ENCODE measurements at regions not wholly inside any gene's neighbourhood (a gene's known extent, or its start where the extent isn't known, plus 50 kb on each side); places are given as distances from the start of the nearest gene placed in this dataset.

DNA sequence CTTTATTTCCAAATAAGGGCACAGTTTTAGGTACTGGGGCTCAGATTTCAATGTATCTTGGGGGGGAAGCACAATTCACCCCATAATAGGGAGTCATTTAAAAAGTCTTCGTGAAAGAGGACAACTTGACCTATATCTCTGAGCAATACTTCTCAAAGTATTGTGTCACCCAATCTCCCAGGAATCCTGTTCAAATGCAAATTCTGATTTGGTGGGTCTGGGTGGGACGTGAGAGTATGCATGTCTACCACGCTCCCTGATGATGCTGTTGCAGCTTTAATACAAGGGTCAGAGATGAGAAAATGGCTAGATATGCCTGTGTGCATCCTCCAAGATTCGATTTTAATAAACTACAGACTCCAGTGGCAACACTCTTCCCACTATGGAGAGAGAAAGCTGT, 514.8 kb downstream of the BCOR start:
- DNase-seq (ENCODE audit: low spot score) (no peak), ATAC-seq (ENCODE audit: low FRiP score) (no peak)
- TF ChIP-seq, protein P1, sequence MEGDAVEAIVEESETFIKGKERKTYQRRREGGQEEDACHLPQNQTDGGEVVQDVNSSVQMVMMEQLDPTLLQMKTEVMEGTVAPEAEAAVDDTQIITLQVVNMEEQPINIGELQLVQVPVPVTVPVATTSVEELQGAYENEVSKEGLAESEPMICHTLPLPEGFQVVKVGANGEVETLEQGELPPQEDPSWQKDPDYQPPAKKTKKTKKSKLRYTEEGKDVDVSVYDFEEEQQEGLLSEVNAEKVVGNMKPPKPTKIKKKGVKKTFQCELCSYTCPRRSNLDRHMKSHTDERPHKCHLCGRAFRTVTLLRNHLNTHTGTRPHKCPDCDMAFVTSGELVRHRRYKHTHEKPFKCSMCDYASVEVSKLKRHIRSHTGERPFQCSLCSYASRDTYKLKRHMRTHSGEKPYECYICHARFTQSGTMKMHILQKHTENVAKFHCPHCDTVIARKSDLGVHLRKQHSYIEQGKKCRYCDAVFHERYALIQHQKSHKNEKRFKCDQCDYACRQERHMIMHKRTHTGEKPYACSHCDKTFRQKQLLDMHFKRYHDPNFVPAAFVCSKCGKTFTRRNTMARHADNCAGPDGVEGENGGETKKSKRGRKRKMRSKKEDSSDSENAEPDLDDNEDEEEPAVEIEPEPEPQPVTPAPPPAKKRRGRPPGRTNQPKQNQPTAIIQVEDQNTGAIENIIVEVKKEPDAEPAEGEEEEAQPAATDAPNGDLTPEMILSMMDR (IDR thresholded peaks at IDR 0.05), result no peak

DNA sequence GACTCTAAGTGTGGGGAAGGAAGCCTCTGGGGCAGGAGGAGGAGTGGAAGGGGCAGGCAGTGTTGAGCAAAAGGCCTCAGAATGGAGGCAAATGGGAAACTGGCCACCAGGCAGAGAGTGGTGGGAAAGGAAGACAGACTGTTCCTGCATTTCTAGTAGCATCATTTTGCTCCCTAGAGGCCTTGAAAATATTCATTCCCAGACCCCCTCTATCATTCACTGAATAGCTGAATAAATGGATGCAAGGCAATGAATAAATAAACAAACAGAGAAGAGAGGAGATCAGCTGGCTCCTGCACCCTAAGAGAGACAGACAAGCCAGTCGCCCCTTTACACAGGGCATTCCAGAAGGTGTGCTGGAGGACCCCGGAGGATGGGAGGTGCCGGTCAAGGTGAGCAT, 511.9 kb downstream of the BCOR start:
- TF ChIP-seq, protein P1 (IDR thresholded peaks at IDR 0.05), result no peak
- ATAC-seq (ENCODE audit: low FRiP score) (no peak), DNase-seq (ENCODE audit: low spot score) (no peak)

DNA sequence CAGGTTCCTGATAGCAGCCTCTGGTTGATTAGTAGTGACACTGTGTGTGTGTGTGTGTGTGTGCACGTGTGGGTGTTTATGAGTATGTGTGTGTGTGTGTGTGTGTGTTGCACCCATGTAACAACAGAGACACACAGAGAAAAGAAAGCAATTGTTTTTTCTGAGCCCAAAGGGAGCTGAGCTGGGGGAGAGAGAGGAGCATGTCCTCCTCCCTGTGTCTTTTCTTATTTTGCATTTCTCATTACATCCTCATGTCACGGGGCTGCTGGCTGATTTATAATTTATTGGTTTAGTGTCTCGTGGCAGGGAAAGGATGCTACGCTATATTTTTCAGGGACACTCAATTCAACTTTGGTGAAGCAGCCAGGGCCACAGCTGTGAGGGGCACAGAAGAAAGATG, 511.4 kb downstream of the BCOR start:
- DNase-seq (ENCODE audit: low spot score), result no peak
- no peak for ATAC-seq (ENCODE audit: low FRiP score)
- TF ChIP-seq, protein P1 (IDR thresholded peaks at IDR 0.05), result no peak

DNA sequence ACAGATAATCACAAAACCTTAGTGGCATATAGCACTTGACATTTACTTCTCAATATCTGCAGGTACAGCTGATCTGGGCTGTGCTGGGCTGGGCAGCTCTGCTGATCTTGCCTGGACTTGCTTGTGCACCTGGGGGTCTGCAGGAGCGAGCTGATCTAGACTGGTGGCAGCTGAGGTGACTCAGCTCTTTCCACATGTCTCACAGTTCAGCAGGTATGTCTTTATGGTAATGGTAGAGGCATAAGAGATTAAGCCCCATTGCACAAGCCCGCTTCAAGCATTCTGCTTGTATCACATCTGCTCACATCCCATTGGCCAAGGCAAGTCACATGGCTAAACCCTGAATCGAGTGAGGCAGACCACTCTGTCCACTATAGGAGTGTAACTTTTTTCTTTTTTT, 506.7 kb downstream of the BCOR start:
- ATAC-seq (ENCODE audit: low FRiP score) (no peak), DNase-seq (ENCODE audit: low spot score) (no peak)
- TF ChIP-seq, protein P1 (IDR thresholded peaks at IDR 0.05), result no peak

DNA sequence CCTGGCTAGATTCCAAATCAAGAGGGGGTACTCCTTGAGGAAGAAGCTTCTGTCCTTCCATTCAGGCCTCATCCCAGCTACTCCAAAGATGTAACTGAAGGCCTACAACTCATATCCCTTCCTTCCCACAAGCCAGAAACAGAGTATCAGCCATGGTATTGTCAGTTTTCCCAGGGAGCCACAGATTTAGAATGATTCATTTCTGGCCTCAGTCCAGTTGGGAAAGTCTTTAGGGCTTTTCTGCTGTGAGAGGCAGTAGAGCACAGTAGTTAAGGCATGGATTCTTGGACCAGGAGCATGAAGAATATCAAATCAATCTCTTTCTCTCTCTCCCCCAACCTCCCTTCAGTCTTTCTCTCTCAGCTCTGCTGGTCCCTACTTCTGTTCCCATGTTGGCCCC, 505.0 kb downstream of the BCOR start:
- TF ChIP-seq, protein P1 (IDR thresholded peaks at IDR 0.05), result no peak
- ATAC-seq (ENCODE audit: low FRiP score) (no peak), DNase-seq (ENCODE audit: low spot score) (no peak)

DNA sequence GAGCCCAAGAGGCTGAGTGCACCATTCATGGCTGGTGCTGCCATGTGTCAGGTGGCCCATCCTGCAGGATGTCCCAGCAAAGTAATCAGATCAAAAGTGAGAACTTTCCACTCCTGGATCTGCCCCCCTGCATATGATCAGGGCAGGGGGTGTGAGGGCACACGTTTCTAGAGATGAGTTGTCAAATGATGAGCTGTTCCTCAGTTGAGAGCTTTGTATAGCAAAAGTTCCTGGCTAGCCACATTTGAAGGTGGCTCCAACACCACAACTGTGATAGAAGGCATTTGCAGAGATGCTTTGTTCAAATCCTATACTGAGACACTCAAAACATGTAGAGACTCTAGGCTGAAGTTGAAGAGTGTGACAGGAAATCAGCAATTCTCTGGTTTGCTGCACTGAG, 501.8 kb downstream of the BCOR start:
- TF ChIP-seq, protein P1 (IDR thresholded peaks at IDR 0.05), result no peak
- no peak for DNase-seq (ENCODE audit: low spot score)
- ATAC-seq (ENCODE audit: low FRiP score), result no peak

DNA sequence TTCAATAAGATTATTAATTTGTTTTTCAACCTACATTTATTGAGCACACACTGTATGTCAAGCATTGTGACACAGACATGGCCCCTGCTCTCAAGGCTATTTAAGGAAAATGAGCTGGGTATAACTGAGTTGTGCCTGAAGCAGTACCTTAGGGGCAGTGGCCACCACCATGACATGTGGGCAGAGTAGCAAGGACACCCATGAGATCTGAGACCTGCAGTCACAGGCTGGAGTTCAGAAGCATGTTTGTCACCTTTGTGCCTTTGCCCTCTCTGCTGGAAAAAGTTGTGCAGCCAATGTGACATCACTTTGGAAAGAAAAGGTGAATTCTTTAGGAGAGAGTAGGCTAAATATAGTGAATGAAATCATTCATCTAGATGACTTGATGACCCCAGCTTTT, 501.3 kb downstream of the BCOR start:
- DNase-seq (ENCODE audit: low spot score), result no peak
- no peak for ATAC-seq (ENCODE audit: low FRiP score)
- TF ChIP-seq, protein P1 (IDR thresholded peaks at IDR 0.05), result no peak
